GM18507 (cell line): ENCODE measurements at regions not wholly inside any gene's neighbourhood (a gene's known extent, or its start where the extent isn't known, plus 50 kb on each side); places are given as distances from the start of the nearest gene placed in this dataset.

ENCODE experiments used
- DNase-seq: peaks from one replicate; pipeline ENCODE4 v3.0.0; 2011; ENCODE audit warnings: low read depth; ENCODE audit not compliant: insufficient read length; ENCODE audit errors: extremely low spot score
- FAIRE-seq: peaks from 2 replicates; lab custom pipeline; 2011; peaks lifted over from hg19 to GRCh38; lab: Jason Lieb, UNC

GRCh38 chr3:147958754-147959153 is 549.6 kb downstream of the ZIC1 start:
- DNase-seq (no peak), FAIRE-seq (no peak)

DNA sequence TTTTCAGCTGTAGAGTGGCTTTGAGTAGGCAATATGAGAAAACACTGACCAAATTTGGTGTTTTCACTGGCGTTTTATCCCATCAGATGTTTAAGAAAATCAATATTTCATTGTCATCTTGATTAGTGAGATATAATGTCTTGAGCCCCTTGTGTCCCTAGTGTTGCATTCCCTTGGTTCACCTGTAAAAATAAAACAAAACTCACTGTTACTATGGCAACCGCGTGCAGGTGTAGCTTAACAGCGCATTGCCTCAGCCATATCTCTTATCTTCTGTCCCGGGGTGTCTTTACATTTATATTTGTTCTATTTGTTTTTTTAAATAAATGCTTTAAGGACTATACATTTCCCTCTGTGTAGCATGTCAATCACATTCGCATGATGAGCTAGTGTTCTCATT is 551.6 kb downstream of the ZIC1 start:
- FAIRE-seq = no peak
- no peak for DNase-seq

DNA sequence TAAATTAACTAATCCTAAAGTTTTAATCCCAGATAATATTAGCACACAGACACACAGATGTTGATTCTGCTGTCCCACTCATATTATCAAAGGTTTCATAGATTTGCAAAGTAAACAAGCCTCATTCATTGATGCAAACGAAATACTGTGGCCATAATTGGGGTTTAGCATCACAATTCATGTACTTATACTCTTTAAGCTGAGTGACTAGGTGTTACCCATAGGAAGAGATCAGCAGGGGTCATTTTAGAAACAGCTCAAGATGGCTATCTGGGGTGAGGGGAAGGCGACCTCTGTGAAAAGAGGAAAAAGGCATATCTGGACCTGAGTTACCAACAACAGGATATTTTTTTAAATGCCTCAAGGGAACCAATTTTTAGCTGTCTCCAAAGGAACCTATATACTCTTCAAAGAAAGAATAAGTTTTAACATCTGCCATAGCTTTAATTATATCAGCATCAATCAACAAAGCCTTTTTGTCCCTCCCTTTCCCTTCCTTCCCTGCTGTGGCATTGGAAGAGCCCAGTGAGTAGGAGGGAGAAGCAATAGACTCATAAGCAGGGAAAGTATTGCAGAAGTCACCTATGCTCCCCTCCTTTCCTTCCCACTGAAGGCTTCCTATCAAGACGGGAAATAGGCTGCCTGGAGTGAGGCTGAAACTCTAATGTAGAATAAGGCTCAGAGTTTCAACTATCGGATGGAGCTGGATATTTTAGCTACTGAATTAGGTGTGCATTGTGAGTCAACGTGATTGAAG is 553.4 kb downstream of the ZIC1 start:
- FAIRE-seq = no peak
- DNase-seq = no peak

GRCh38 chr3:147963711-147964110 is 554.5 kb downstream of the ZIC1 start:
- FAIRE-seq (no peak), DNase-seq (no peak)

DNA sequence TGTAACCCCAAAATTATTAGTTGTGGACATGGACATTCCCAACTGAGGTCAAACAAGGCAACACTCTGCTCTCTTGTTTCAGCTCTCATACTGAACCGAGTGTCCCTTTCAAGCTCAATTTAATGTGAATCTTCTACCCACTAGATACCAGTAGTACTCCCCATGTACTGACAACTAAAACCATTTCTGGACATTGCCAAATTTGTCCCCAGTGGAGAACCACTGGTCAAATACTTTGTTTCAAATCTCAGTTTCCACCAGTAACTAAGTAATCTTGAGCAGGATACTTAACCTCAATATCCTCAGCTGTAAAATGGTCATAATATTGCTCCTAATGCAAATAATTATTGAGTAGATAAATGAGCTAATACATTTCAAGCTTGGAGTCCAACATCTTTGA is 566.0 kb downstream of the ZIC1 start:
- no peak for FAIRE-seq
- DNase-seq = no peak

DNA sequence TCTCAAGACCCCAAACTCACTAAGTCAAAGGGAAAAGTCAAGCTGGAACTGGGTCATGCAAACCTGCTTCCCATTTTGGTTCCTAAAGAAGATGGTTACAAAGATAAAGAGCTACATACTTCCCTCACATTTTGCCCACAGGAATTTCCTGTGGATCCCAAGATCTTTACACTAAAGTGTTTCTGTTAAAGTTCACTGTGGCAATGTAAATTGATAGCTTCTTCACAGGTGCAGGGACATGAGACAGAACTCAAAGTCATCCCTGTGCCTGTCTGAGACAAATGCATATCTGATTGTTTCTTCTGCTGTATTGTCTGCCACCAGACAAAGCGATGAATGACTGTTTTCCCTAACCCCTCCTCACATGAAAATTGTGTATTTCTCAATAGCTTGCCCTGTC is 567.8 kb downstream of the ZIC1 start:
- no peak for FAIRE-seq
- no peak for DNase-seq

DNA sequence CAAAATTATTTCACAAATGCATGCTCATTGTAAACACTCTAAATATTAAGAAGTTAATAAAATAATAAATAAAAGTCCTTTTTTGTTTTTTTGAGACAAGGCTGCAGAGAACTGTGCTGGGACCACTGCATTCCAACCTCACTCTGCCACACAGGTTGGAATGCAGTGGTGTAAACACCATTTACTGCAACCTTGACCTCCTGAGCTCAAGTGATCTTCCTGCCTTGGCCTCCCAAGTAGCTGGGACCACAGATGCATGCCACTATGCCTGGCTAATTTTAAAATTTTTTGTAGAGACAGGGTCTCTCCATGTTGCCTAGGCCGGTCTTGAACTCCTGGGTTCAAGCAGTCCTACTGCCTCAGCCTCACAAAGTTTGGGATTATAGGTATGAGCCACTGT is 578.4 kb downstream of the ZIC1 start:
- DNase-seq (no peak), FAIRE-seq (no peak)

- FAIRE-seq (no peak), DNase-seq (no peak)
These were observed 580.2 kb downstream of the ZIC1 start for GRCh38 chr3:147989344-147989743.

- DNase-seq (no peak), FAIRE-seq (no peak)
These were observed 593.6 kb downstream of the ZIC1 start for GRCh38 chr3:148002705-148003205.

- no peak for FAIRE-seq
- no peak for DNase-seq
These were observed 595.2 kb downstream of the ZIC1 start for GRCh38 chr3:148004331-148004730.

DNA sequence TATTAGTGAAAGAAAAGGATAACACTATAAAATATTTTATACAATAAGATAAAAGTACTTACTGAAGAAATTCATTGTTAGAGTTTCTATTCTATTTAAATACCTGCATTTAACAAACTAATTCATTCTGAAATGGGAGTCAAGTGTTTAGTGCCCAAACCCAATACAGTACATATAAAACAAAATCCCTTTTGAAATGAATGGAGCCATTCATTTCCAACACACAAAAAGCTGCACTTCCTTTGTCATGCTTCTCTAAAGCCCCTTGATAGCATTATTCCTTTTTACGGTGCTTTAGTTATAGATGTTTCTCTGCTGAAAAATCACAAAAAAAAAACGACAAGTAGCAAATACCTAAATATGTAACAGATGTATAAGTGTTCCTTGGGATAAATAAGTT is 596.3 kb downstream of the ZIC1 start:
- no peak for DNase-seq
- no peak for FAIRE-seq

DNA sequence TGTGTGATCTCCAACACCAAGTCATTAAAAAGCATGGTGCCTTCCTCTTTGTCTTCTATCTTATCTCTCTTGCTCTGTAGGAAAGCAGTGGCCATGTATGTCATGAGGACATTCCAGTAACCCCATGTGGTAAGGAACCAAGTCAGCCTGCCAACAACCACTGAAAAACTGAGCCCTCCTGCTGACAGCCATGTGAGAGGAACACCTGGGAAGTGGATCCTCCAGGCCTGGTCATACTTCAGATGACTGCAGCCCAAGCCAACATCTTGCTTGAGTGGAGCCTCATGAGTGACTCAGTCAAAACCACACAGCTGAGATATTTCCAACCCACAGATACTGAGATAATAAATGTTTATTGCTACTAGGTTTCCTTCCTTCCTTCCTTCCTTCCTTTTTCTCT is 597.3 kb downstream of the ZIC1 start:
- no peak for DNase-seq
- no peak for FAIRE-seq

GRCh38 chr3:148008591-148008990 is 599.4 kb downstream of the ZIC1 start:
- FAIRE-seq = no peak
- no peak for DNase-seq

- DNase-seq = no peak
- no peak for FAIRE-seq
These were observed 611.7 kb downstream of the ZIC1 start for GRCh38 chr3:148020861-148021260.

DNA sequence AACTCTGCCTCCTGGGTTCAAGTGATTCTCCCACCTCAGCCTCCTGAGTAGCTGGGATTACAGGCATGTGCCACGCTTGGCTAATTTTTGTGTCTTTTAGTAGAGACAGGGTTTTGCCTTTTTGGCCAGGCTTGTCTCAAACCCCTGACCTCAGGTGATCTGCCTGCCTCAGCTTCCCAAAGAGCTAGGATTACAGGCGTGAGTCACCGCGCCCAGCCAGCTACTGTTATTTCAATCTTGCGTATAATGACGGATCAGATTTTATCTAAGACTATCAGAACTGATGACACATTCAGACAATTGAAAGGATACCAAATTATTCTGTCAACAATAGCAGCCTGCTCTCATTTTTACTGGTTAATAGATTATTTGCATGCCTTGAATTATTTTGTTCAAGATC is 612.2 kb downstream of the ZIC1 start:
- FAIRE-seq = no peak
- no peak for DNase-seq

DNA sequence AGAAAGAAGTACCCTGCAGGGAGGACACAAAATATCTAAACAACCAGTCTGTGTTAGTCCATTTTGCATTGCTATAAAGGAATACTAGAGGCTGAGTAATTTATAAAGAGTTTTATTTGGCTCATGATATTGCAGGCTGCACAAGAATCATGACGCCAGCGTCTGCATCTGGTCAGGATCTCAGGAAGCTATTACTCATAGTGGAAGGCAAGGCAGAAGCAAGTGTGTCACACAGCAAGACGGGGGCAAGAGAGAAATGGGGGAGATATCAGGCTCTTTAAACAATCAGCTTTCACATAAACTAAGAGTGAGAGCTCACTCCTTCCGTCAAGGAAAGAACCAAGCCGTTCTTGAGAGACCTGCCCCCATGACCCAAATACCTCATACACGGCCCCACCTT is 614.8 kb downstream of the ZIC1 start:
- DNase-seq = no peak
- no peak for FAIRE-seq

DNA sequence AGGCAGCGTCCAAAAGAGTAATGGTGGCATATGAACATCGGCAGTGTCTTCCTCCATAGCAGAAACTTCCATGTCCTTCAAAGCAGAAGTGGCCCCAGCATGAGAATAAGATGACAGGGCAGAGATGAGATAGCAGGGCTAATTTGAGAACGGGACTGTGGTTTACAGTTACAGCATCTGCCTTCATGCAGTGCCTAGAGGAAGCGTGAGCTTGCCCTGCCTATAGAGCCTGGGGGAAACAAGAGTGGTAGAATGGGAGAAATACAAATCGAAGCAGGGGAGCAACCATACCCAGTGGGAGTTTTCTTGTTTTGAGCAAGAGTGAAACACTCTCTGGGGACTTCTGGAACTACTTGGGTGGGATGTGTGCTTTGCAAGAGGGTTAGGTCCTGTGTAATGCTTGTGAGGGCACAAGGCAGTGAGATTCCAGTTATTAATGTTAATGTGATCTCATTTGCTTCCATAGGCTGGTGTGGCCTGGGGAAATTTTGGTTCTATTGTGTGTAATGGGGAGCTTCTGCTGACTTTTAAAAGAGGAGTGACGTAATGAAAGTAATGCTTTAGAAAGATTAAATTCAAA is 616.9 kb downstream of the ZIC1 start:
- DNase-seq = no peak
- FAIRE-seq = no peak

DNA sequence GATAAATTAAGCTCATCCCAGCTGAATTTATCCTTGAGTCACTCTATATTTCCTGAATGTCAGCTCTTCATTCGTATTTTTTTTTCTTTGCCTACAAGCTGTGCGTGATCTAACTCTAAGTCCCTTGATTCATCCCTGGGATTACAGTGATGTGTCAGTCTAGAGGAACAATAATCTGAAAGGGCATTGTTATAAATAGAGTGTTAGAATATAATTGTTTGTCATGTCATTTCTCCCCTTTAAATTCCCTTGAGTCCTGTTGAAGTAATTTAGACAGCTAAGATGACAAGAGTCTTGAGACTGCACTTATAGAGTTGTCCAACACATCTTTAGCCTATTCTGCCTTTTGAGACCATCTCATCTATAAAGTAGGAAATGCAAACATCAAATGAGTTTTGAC is 621.8 kb downstream of the ZIC1 start:
- no peak for FAIRE-seq
- no peak for DNase-seq

DNA sequence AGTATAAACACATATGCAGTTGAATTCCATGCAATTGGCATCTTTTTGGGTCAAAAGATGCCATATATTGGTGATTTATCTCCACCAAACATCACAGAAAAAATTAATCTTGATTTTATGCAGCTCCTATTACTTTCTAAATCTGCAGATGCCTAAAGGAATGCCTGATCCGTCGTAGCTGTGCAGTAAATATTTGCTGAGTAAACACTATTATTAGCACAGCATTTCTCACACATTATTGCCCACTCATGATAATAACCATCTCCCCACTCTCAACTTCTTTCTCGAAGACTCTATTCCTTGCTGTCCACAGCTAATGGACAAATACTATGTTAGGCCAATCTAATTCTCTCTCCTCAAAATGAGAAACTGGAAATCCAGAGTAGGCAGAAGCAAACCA is 625.2 kb downstream of the ZIC1 start:
- FAIRE-seq (no peak), DNase-seq (no peak)

DNA sequence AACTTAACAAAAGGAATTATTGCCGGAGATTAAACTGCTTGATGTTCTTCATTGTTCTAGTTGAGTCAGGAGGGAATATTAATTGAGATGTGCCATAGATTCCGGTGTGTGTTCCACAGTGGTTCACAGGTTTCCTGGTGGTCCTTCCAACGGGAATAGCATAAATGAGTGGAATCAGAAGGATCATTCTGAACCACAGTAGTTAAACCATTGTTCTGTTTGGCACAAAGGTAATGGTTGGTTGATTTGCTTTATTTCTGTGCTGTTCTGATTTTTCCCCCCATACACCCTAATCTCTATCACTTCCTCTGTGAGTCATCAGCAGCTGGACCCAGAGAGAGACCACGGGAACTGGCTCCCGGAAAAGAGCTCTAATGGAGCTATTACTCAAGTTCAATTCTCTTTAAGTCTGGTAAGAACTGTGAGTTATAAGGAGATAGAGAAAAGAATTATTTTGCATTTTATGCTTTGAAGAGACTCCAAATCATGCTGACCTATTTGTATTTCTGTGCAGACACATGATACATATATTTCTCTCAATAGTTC is 627.2 kb downstream of the ZIC1 start:
- FAIRE-seq (no peak), DNase-seq (no peak)
